ENCODE measurements at regions not wholly inside any gene's neighbourhood (a gene's known extent, or its start where the extent isn't known, plus 50 kb on each side); places are given as distances from the start of the nearest gene placed in this dataset.

GRCh38 chr11:71358963-71359567 is 89.1 kb downstream of the DHCR7 start:
- Histone ChIP-seq H3K9me3 (replicated peaks; ENCODE audit: control insufficient read depth, insufficient read depth, low read depth, low read length) (no peaks in the 10 kb centered on the region), H3K4me1 (replicated peaks in 1 of 2; ENCODE audit: control insufficient read depth in 2 of 2, insufficient read depth in 2 of 2, low read length in 2 of 2) (no peaks in the 10 kb centered on the region), H3K36me3 (ENCODE audit: control insufficient read depth, insufficient read depth, low read length) (no peaks in the 10 kb centered on the region), H3K9ac (ENCODE audit: insufficient read depth in 1 of 2, low read depth in 2 of 2, low read length in 2 of 2) (no peak overlapping the region), H2AFZ (ENCODE audit: low read depth, low read length) (no peak overlapping the region), H3K4me2 (ENCODE audit: insufficient read depth, low read length) (no peak overlapping the region), H3K4me3 (no peak overlapping the region), H3K9me1 (ENCODE audit: control insufficient read depth, insufficient read depth, low read length) (no peaks in the 10 kb centered on the region), H3K79me2 (ENCODE audit: control insufficient read depth, insufficient read depth, low read length) (no peaks in the 10 kb centered on the region), H3K27ac (ENCODE audit: extremely low read depth, low read depth, low read length) (no peak overlapping the region), H4K20me1 (replicated peaks; ENCODE audit: control insufficient read depth, insufficient read depth, low read length) (no peaks in the 10 kb centered on the region), H3K27me3 (ENCODE audit: control insufficient read depth in 2 of 2, insufficient read depth in 2 of 2, low read length in 2 of 2) (no peaks in the 10 kb centered on the region; a peak in 1 of 5 replicates)
- ATAC-seq, result no peak
- ChIA-PET CTCF (ENCODE audit: low intra/inter-chr PET ratio) (interaction anchor here (0.7 kb wide), 1 partner anchor 525 kb away, joined by 4 read pairs; no protein-coding TSS in a partner anchor), POLR2A (interaction anchor here (1.4 kb wide), 1 partner anchor 19 kb away, joined by 3 read pairs; no protein-coding TSS in a partner anchor)
- DNase-seq (ENCODE audit: extremely low read depth in 1 of 4, low spot score in 3 of 4), result no peak
- no TSS peak for BruUV-seq (replicated peaks)
- 2% methylated on average over 5 of the region's 6 CpGs for WGBS (ENCODE audit: insufficient coverage, low coverage, missing lambda C conversion rate)
- in situ Hi-C loops (cut with MboI) (no loop called here), intact Hi-C loops (cut with micrococcal nuclease) (no loop called here)
- FAIRE-seq, result no peak
- TF ChIP-seq SAP30 (IDR thresholded peaks at IDR 0.05; ENCODE audit: borderline replicate concordance, insufficient read depth, low read depth, low read length, poor library complexity, severe bottlenecking), result no peak
- no peak for TF ChIP-seq ZSCAN29 (IDR thresholded peaks at IDR 0.05)
- no peak for TF ChIP-seq ELF2 (CRISPR knock-in tag; IDR thresholded peaks at IDR 0.05)
- TF ChIP-seq, protein P1, sequence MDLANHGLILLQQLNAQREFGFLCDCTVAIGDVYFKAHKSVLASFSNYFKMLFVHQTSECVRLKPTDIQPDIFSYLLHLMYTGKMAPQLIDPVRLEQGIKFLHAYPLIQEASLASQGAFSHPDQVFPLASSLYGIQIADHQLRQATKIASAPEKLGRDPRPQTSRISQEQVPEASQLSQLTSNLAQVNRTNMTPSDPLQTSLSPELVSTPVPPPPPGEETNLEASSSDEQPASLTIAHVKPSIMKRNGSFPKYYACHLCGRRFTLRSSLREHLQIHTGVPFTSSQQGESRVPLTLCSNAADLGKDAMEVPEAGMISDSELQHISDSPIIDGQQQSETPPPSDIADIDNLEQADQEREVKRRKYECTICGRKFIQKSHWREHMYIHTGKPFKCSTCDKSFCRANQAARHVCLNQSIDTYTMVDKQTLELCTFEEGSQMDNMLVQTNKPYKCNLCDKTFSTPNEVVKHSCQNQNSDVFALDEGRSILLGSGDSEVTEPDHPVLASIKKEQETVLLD (IDR thresholded peaks at IDR 0.05), result no peak
- no peak for TF ChIP-seq MGA (IDR thresholded peaks at IDR 0.05)
- TF ChIP-seq GABPB2 (CRISPR knock-in tag; conservative IDR thresholded peaks at IDR 0.05), result no peak
- no peak for TF ChIP-seq KDM5B (IDR thresholded peaks at IDR 0.05; ENCODE audit: insufficient replicate concordance, low read depth, low read length)
- TF ChIP-seq, protein P2, sequence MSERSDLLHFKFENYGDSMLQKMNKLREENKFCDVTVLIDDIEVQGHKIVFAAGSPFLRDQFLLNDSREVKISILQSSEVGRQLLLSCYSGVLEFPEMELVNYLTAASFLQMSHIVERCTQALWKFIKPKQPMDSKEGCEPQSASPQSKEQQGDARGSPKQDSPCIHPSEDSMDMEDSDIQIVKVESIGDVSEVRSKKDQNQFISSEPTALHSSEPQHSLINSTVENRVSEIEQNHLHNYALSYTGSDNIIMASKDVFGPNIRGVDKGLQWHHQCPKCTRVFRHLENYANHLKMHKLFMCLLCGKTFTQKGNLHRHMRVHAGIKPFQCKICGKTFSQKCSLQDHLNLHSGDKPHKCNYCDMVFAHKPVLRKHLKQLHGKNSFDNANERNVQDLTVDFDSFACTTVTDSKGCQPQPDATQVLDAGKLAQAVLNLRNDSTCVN (CRISPR knock-in tag; IDR thresholded peaks at IDR 0.05), result no peak
